ENCODE measurements at regions not wholly inside any gene's neighbourhood (a gene's known extent, or its start where the extent isn't known, plus 50 kb on each side); places are given as distances from the start of the nearest gene placed in this dataset.

GRCh38 chr16:75780669-75781068 is 54.4 kb upstream of the CPHXL start:
- no peaks in the 10 kb centered on the region for H3K36me3 ChIP-seq (replicated peaks)
- TF ChIP-seq CTCF (IDR thresholded peaks at IDR 0.05; ENCODE audit: low read depth, low read length, missing control alignments) = no peak
- no peak for DNase-seq
- no peaks in the 10 kb centered on the region for H3K27me3 ChIP-seq (replicated peaks)
- H3K4me3 ChIP-seq (ENCODE audit: low read depth, low read length) = no peak overlapping the region
- in situ Hi-C loops (cut with HindIII; ENCODE audit: low pct_ligation_motif_present, low sequenced_read_pairs) = no loop called here
- H3K27ac ChIP-seq = no peak overlapping the region

- no peaks in the 10 kb centered on the region for H3K27me3 ChIP-seq (replicated peaks)
- in situ Hi-C loops (cut with HindIII; ENCODE audit: low pct_ligation_motif_present, low sequenced_read_pairs) = no loop called here
- no peak for TF ChIP-seq CTCF (IDR thresholded peaks at IDR 0.05; ENCODE audit: low read depth, low read length, missing control alignments)
Observed at GRCh38 chr16:75781683-75782343, 55.5 kb upstream of the CPHXL start.

GRCh38 chr16:75787440-75787839 is 61.1 kb upstream of the CPHXL start:
- no peak overlapping the region for H3K27ac ChIP-seq
- H3K4me3 ChIP-seq (ENCODE audit: low read depth, low read length) = no peak overlapping the region
- no peaks in the 10 kb centered on the region for H3K36me3 ChIP-seq (replicated peaks)
- H3K27me3 ChIP-seq (replicated peaks) = no peaks in the 10 kb centered on the region
- DNase-seq = no peak
- in situ Hi-C loops (cut with HindIII; ENCODE audit: low pct_ligation_motif_present, low sequenced_read_pairs) = no loop called here
- no peak for TF ChIP-seq CTCF (IDR thresholded peaks at IDR 0.05; ENCODE audit: low read depth, low read length, missing control alignments)

More at GRCh38 chr16:75781683-75782343, 55.5 kb upstream of the CPHXL start:
- no peak for DNase-seq
- Histone ChIP-seq H3K4me3 (ENCODE audit: low read depth, low read length) (no peak overlapping the region), H3K36me3 (replicated peaks) (no peaks in the 10 kb centered on the region), H3K27ac (no peak overlapping the region)

GRCh38 chr16:75789237-75789636 is 62.9 kb upstream of the CPHXL start:
- peak; percentile 25 for DNase-seq
- in situ Hi-C loops (cut with HindIII; ENCODE audit: low pct_ligation_motif_present, low sequenced_read_pairs) = no loop called here
- peak; percentile 62 for TF ChIP-seq CTCF (IDR thresholded peaks at IDR 0.05; ENCODE audit: low read depth, low read length, missing control alignments)

GRCh38 chr16:75792771-75793492 is 66.6 kb upstream of the CPHXL start:
- H3K36me3 ChIP-seq (replicated peaks) = no peaks in the 10 kb centered on the region
- no peak overlapping the region for H3K27ac ChIP-seq
- H3K27me3 ChIP-seq (replicated peaks) = no peaks in the 10 kb centered on the region
- in situ Hi-C loops (cut with HindIII; ENCODE audit: low pct_ligation_motif_present, low sequenced_read_pairs) = no loop called here
- no peak for TF ChIP-seq CTCF (IDR thresholded peaks at IDR 0.05; ENCODE audit: low read depth, low read length, missing control alignments)
- no peak for DNase-seq
- no peak overlapping the region for H3K4me3 ChIP-seq (ENCODE audit: low read depth, low read length)

More at GRCh38 chr16:75789237-75789636, 62.9 kb upstream of the CPHXL start:
- Histone ChIP-seq H3K27me3 (replicated peaks) (no peaks in the 10 kb centered on the region), H3K36me3 (replicated peaks) (no peaks in the 10 kb centered on the region), H3K4me3 (ENCODE audit: low read depth, low read length) (no peak overlapping the region), H3K27ac (no peak overlapping the region)

Data from brain microvascular endothelial cell (primary cell).